Keratinocyte (primary cell): ENCODE measurements at regions not wholly inside any gene's neighbourhood (a gene's known extent, or its start where the extent isn't known, plus 50 kb on each side); places are given as distances from the start of the nearest gene placed in this dataset.

Experiments
- DNase-seq: peaks from one replicate; pipeline ENCODE4 v3.0.0-alpha.2; 2011; ENCODE audit warnings: low read depth, missing footprints, low spot score
- FAIRE-seq: peaks from 2 replicates; lab custom pipeline; 2011; peaks lifted over from hg19 to GRCh38; lab: Jason Lieb, UNC
- H2AFZ ChIP-seq: 2 replicates; pipeline ENCODE4 v1.6.0; 2012; ENCODE audit warnings: low read length, control low read depth, inconsistent platforms; ENCODE audit not compliant: control insufficient read depth
- H3K27ac ChIP-seq: 2 replicates; pipeline ENCODE4 v1.5.1; 2011; ENCODE audit warnings: low read length; ENCODE audit not compliant: control insufficient read depth, insufficient read depth
- H3K27me3 ChIP-seq: 3 replicates; pipeline ENCODE4 v1.6.0; 2011; ENCODE audit warnings: low read length; ENCODE audit not compliant: control insufficient read depth, insufficient read depth; ENCODE audit errors: extremely low read depth
- H3K36me3 ChIP-seq, 2 experiments: 2 replicates in 1 of 2; 3 replicates in 1 of 2; pipeline ENCODE4 v1.5.1; 2011; ENCODE audit warnings: low read length in 2 of 2, mild to moderate bottlenecking in 1 of 2; ENCODE audit not compliant: control insufficient read depth in 2 of 2, insufficient read depth in 2 of 2; ENCODE audit errors: extremely low read depth in 1 of 2
- H3K4me1 ChIP-seq: 3 replicates; pipeline ENCODE4 v1.5.1; 2011; ENCODE audit warnings: low read length; ENCODE audit not compliant: control insufficient read depth, insufficient read depth; ENCODE audit errors: extremely low read depth
- H3K4me2 ChIP-seq: 3 replicates; pipeline ENCODE4 v1.6.0; 2011; ENCODE audit warnings: low read depth, low read length; ENCODE audit not compliant: control insufficient read depth, insufficient read depth; ENCODE audit errors: extremely low read depth
- H3K4me3 ChIP-seq, 3 experiments: fragments of 200-600 bp in 1 of 3; sonication (generic) in 1 of 3; 2 replicates in 2 of 3; 3 replicates in 1 of 3; pipeline ENCODE4 v1.5.1; 2011 to 2016; ENCODE audit warnings: low read length in 3 of 3, mild to moderate bottlenecking in 3 of 3, control low read depth in 2 of 3, inconsistent platforms in 1 of 3, low read depth in 1 of 3, mixed read lengths in 1 of 3, mixed run types in 1 of 3, moderate library complexity in 1 of 3; ENCODE audit not compliant: control insufficient read depth in 2 of 3, insufficient read depth in 2 of 3; ENCODE audit errors: extremely low read depth in 1 of 3
- H3K79me2 ChIP-seq: 2 replicates; pipeline ENCODE4 v1.6.0; 2012; ENCODE audit warnings: low read length; ENCODE audit not compliant: control insufficient read depth, insufficient read depth
- H3K9ac ChIP-seq: 3 replicates; pipeline ENCODE4 v1.6.0; 2011; ENCODE audit warnings: low read length; ENCODE audit not compliant: control insufficient read depth, insufficient read depth; ENCODE audit errors: extremely low read depth
- H3K9me1 ChIP-seq: 3 replicates; pipeline ENCODE4 v1.6.0; 2011; ENCODE audit warnings: low read length; ENCODE audit not compliant: control insufficient read depth, insufficient read depth; ENCODE audit errors: extremely low read depth
- H3K9me3 ChIP-seq: 2 replicates; pipeline ENCODE4 v1.5.1; 2012; ENCODE audit warnings: low read depth, low read length; ENCODE audit not compliant: control insufficient read depth
- H4K20me1 ChIP-seq: 3 replicates; pipeline ENCODE4 v1.6.0; 2011; ENCODE audit warnings: low read length; ENCODE audit not compliant: control insufficient read depth, insufficient read depth; ENCODE audit errors: extremely low read depth
- EZH2 ChIP-seq: IDR thresholded peaks from one replicate; pipeline ENCODE4 v1.6.1; 2012; ENCODE audit warnings: inconsistent platforms, mild to moderate bottlenecking, low read length, moderate library complexity
- dilution Hi-C: fragments of 300-500 bp; cut with MboI; formaldehyde crosslinking; loops from one replicate; pipeline ENCODE4 v1.7.0; 2020; ENCODE audit warnings: low sequenced_read_pairs; ENCODE audit not compliant: extremely low pct_ligation_motif_present
- TF ChIP-seq, protein P1 (sequence below), 3 experiments: IDR thresholded peaks in 1 of 3; conservative IDR thresholded peaks in 1 of 3; optimal IDR thresholded peaks in 1 of 3; 2 replicates in 2 of 3; 3 replicates in 1 of 3; pipeline versions ENCODE3 to v1.5.1; 2011; ENCODE audit warnings: low read length in 3 of 3, mild to moderate bottlenecking in 3 of 3, moderate library complexity in 2 of 3, control low read depth in 1 of 3, inconsistent platforms in 1 of 3; ENCODE audit not compliant: insufficient read depth in 2 of 3; ENCODE audit errors: extremely low read depth in 1 of 3

DNA sequence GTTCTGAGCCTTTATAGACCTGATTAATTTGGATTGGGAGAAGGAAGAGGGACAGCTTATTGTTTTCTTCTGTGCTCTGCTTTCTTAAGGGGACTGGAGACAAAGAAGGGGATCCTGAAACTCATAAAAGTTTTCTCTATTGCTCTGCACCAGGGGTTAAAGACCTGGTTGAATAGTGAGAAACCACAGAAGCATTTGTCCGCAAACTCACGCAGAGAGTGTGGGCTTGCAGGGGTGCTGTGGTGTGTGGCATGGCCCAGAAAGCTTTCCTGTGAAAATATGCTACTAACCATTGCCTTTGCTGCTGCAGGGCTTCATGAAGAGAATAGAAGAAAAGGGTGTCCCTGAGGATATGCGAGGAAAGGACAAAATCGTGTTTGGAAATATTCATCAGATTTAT is 73.1 kb upstream of the UMPS start:
- no peaks in the 10 kb centered on the region for H3K9me1 ChIP-seq
- dilution Hi-C loops: no loop called here
- H4K20me1 ChIP-seq: no peaks in the 10 kb centered on the region
- TF ChIP-seq EZH2: no peak
- TF ChIP-seq, protein P1, sequence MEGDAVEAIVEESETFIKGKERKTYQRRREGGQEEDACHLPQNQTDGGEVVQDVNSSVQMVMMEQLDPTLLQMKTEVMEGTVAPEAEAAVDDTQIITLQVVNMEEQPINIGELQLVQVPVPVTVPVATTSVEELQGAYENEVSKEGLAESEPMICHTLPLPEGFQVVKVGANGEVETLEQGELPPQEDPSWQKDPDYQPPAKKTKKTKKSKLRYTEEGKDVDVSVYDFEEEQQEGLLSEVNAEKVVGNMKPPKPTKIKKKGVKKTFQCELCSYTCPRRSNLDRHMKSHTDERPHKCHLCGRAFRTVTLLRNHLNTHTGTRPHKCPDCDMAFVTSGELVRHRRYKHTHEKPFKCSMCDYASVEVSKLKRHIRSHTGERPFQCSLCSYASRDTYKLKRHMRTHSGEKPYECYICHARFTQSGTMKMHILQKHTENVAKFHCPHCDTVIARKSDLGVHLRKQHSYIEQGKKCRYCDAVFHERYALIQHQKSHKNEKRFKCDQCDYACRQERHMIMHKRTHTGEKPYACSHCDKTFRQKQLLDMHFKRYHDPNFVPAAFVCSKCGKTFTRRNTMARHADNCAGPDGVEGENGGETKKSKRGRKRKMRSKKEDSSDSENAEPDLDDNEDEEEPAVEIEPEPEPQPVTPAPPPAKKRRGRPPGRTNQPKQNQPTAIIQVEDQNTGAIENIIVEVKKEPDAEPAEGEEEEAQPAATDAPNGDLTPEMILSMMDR (optimal IDR thresholded peaks at IDR 0.05 in 1 of 3, IDR thresholded peaks at IDR 0.05 in 1 of 3, conservative IDR thresholded peaks at IDR 0.05 in 1 of 3; ENCODE audit: extremely low read depth in 1 of 3, insufficient read depth in 2 of 3, low read length in 3 of 3): no peak
- no peak overlapping the region for H3K27ac ChIP-seq
- no peak for FAIRE-seq
- DNase-seq: no peak
- H3K9me3 ChIP-seq: no peaks in the 10 kb centered on the region
- H3K79me2 ChIP-seq: no peaks in the 10 kb centered on the region
- no peak overlapping the region for H3K4me2 ChIP-seq
- no peak overlapping the region for H3K9ac ChIP-seq
- no peak overlapping the region for H3K4me3 ChIP-seq
- H3K36me3 ChIP-seq: no peaks in the 10 kb centered on the region
- H3K4me1 ChIP-seq: no peaks in the 10 kb centered on the region
- H2AFZ ChIP-seq: no peak overlapping the region
- no peaks in the 10 kb centered on the region for H3K27me3 ChIP-seq

DNA sequence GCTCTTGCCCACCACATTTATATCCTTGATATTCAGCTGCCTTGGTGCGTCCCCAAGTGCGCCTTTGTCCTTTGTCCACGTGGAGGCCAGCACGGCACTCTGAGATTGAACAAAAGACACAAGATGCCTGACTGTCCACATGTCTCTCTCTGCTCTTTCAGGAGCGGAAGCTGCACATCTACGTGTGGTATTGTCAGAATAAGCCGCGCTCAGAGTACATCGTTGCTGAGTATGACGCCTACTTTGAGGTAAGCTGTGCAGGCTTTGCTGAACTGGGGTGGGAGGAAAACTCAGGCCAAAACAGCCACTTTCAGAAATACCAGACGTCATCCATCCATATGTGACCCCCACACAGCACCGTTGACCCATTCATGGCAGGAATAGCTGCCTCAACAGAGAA is 72.0 kb upstream of the UMPS start:
- Histone ChIP-seq H3K27ac (no peak overlapping the region), H3K9ac (no peak overlapping the region), H3K9me1 (no peaks in the 10 kb centered on the region), H3K4me2 (no peak overlapping the region), H2AFZ (no peak overlapping the region), H3K9me3 (no peaks in the 10 kb centered on the region), H3K27me3 (no peaks in the 10 kb centered on the region), H3K4me3 (no peak overlapping the region), H3K4me1 (no peaks in the 10 kb centered on the region), H3K36me3 (no peaks in the 10 kb centered on the region), H4K20me1 (no peaks in the 10 kb centered on the region), H3K79me2 (no peaks in the 10 kb centered on the region)
- no peak for FAIRE-seq
- no peak for DNase-seq
- TF ChIP-seq EZH2: no peak
- TF ChIP-seq, protein P1 (optimal IDR thresholded peaks at IDR 0.05 in 1 of 3, IDR thresholded peaks at IDR 0.05 in 1 of 3, conservative IDR thresholded peaks at IDR 0.05 in 1 of 3; ENCODE audit: extremely low read depth in 1 of 3, insufficient read depth in 2 of 3, low read length in 3 of 3): no peak
- dilution Hi-C loops: no loop called here
